SK-N-SH (cell line): ENCODE measurements at regions not wholly inside any gene's neighbourhood (a gene's known extent, or its start where the extent isn't known, plus 50 kb on each side); places are given as distances from the start of the nearest gene placed in this dataset.

Source experiments
- ELF1 ChIP-seq: IDR thresholded peaks from 2 replicates; pipeline ENCODE4 v1.4.0; 2012
- NRF1 ChIP-seq: IDR thresholded peaks from 2 replicates; pipeline ENCODE4 v1.6.1; 2012; ENCODE audit warnings: low read depth, mild to moderate bottlenecking, low read length
- TF ChIP-seq, protein P1 (sequence below): IDR thresholded peaks from 2 replicates; pipeline ENCODE4; 2012

- TF ChIP-seq NRF1 = no peak
- TF ChIP-seq, protein P1, sequence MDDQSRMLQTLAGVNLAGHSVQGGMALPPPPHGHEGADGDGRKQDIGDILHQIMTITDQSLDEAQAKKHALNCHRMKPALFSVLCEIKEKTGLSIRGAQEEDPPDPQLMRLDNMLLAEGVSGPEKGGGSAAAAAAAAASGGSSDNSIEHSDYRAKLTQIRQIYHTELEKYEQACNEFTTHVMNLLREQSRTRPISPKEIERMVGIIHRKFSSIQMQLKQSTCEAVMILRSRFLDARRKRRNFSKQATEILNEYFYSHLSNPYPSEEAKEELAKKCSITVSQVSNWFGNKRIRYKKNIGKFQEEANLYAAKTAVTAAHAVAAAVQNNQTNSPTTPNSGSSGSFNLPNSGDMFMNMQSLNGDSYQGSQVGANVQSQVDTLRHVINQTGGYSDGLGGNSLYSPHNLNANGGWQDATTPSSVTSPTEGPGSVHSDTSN = no peak
- no peak for TF ChIP-seq ELF1
These were observed 74.9 kb upstream of the F3 start for GRCh38 chr1:94616506-94616905.
